IMR-90 (cell line): ENCODE measurements at regions not wholly inside any gene's neighbourhood (a gene's known extent, or its start where the extent isn't known, plus 50 kb on each side); places are given as distances from the start of the nearest gene placed in this dataset.

Experiments used
- ATAC-seq: fragments of 200-7000 bp; cut with Tn5 transposase; 2 replicates; pipeline ENCODE4 v1.9.1; 2020; ENCODE audit warnings: low read depth, mild to moderate bottlenecking, moderate library complexity
- BruUV-seq: library from RNA; stranded (reverse); fragments of 400-500 nt; replicated peaks from 2 replicates; lab custom pipeline; 2021; lab: Mats Ljungman, UMichigan
- CTCF ChIA-PET: fragments of 300-600 bp; formaldehyde crosslinking; extraction: SDS; loops from one replicate; lab custom pipeline; 2021; ENCODE audit warnings: antibody characterized with exemption; lab: Yijun Ruan, JAX
- POLR2A ChIA-PET: fragments of 300-600 bp; sonication (Branson Sonifier 250); formaldehyde crosslinking; loops from one replicate; lab custom pipeline; 2022; ENCODE audit warnings: antibody characterized with exemption; ENCODE audit not compliant: unreplicated experiment; lab: Charles Lee
- DNase-seq: peaks from one replicate; pipeline ENCODE4 v3.0.0; 2013
- H2AFZ ChIP-seq: replicated peaks from 2 replicates; pipeline ENCODE3; 2013; ENCODE audit warnings: low read length, mild to moderate bottlenecking; ENCODE audit not compliant: poor library complexity
- H2AK5ac ChIP-seq: 2 replicates; pipeline ENCODE4 v1.6.1; 2013; ENCODE audit warnings: low read depth, low read length, inconsistent platforms
- H2AK9ac ChIP-seq: replicated peaks from 2 replicates; pipeline ENCODE3; 2013; ENCODE audit warnings: mild to moderate bottlenecking, low read depth, low read length, moderate library complexity; ENCODE audit not compliant: poor library complexity
- H2BK120ac ChIP-seq: 2 replicates; pipeline ENCODE4 v1.6.1; 2013; ENCODE audit warnings: low read depth, low read length, inconsistent platforms
- H2BK15ac ChIP-seq: 3 replicates; pipeline ENCODE4 v1.6.1; 2013; ENCODE audit warnings: low read depth, low read length, inconsistent platforms
- H2BK20ac ChIP-seq: 2 replicates; pipeline ENCODE4 v1.6.1; 2013; ENCODE audit warnings: low read depth, mild to moderate bottlenecking, inconsistent platforms, low read length, moderate library complexity
- H2BK5ac ChIP-seq: 2 replicates; pipeline ENCODE4 v1.6.1; 2013; ENCODE audit warnings: mild to moderate bottlenecking, low read depth, low read length, inconsistent platforms; ENCODE audit not compliant: poor library complexity, severe bottlenecking
- H3K14ac ChIP-seq: replicated peaks from 2 replicates; pipeline ENCODE4 v1.6.1; 2013; ENCODE audit warnings: low read depth, low read length, inconsistent platforms
- H3K18ac ChIP-seq: 2 replicates; pipeline ENCODE4 v1.6.1; 2013; ENCODE audit warnings: low read depth, low read length, control low read depth
- H3K23ac ChIP-seq: 2 replicates; pipeline ENCODE4 v1.6.1; 2013; ENCODE audit warnings: low read depth, low read length, inconsistent platforms
- H3K27ac ChIP-seq: 2 replicates; pipeline ENCODE4 v1.5.1; 2013; ENCODE audit warnings: mild to moderate bottlenecking, control low read depth, low read length; ENCODE audit not compliant: insufficient read depth
- H3K27me3 ChIP-seq: 2 replicates; pipeline ENCODE4 v1.6.1; 2013; ENCODE audit warnings: low read length; ENCODE audit not compliant: control insufficient read depth, insufficient read depth
- H3K36me3 ChIP-seq: 2 replicates; pipeline ENCODE4 v1.6.1; 2013; ENCODE audit warnings: low read length, mixed read lengths; ENCODE audit not compliant: control insufficient read depth, insufficient read depth
- H3K4ac ChIP-seq: 2 replicates; pipeline ENCODE4 v1.6.1; 2013; ENCODE audit warnings: low read depth, low read length, inconsistent platforms
- H3K4me1 ChIP-seq: 2 replicates; pipeline ENCODE4 v1.6.1; 2013; ENCODE audit warnings: low read length, mixed read lengths; ENCODE audit not compliant: control insufficient read depth, insufficient read depth
- H3K4me2 ChIP-seq: 2 replicates; pipeline ENCODE4 v1.6.1; 2013; ENCODE audit warnings: low read depth, mild to moderate bottlenecking, control low read depth, low read length, moderate library complexity
- H3K4me3 ChIP-seq: 2 replicates; pipeline ENCODE4 v1.5.1; 2013; ENCODE audit warnings: low read depth, mild to moderate bottlenecking, control low read depth, low read length, moderate library complexity; ENCODE audit not compliant: insufficient read depth
- H3K56ac ChIP-seq: 2 replicates; pipeline ENCODE4 v1.6.1; 2013; ENCODE audit warnings: low read length, inconsistent platforms; ENCODE audit not compliant: insufficient read depth; ENCODE audit errors: extremely low read depth
- H3K79me1 ChIP-seq, 2 experiments: 2 replicates each; pipeline ENCODE4 v1.6.1; 2013; ENCODE audit warnings: low read length in 2 of 2, inconsistent platforms in 1 of 2, low read depth in 1 of 2
- H3K9ac ChIP-seq: 2 replicates; pipeline ENCODE4 v1.6.1; 2013; ENCODE audit warnings: low read depth, low read length, control low read depth
- H3K9me1 ChIP-seq: 2 replicates; pipeline ENCODE4 v1.6.1; 2013; ENCODE audit warnings: low read length, inconsistent platforms; ENCODE audit not compliant: insufficient read depth
- H3K9me3 ChIP-seq: 2 replicates; pipeline ENCODE4 v1.6.1; 2013; ENCODE audit warnings: low read length; ENCODE audit not compliant: control insufficient read depth, insufficient read depth
- H4K20me1 ChIP-seq: 2 replicates; pipeline ENCODE4 v1.6.1; 2013; ENCODE audit warnings: low read length, inconsistent platforms; ENCODE audit not compliant: insufficient read depth
- H4K5ac ChIP-seq: 2 replicates; pipeline ENCODE4 v1.6.1; 2013; ENCODE audit warnings: mild to moderate bottlenecking, low read depth, low read length, control low read depth
- H4K8ac ChIP-seq, 2 experiments: 2 replicates each; pipeline ENCODE4 v1.6.1; 2013; ENCODE audit warnings: low read depth in 2 of 2, low read length in 2 of 2, control low read depth in 1 of 2, inconsistent platforms in 1 of 2
- H4K91ac ChIP-seq: 2 replicates; pipeline ENCODE4 v1.6.1; 2013; ENCODE audit warnings: low read depth, low read length, inconsistent platforms; ENCODE audit not compliant: insufficient read depth
- BHLHE40 ChIP-seq: fragments of 150-350 bp; IDR thresholded peaks from 2 replicates; pipeline ENCODE4 v1.6.1; 2016; ENCODE audit warnings: mild to moderate bottlenecking, low read depth, low read length
- FOS ChIP-seq: fragments of 150-350 bp; IDR thresholded peaks from 2 replicates; pipeline ENCODE4 v1.6.1; 2016; ENCODE audit warnings: low read depth, low read length
- USF2 ChIP-seq: fragments of 150-350 bp; IDR thresholded peaks from 2 replicates; pipeline ENCODE4 v1.6.1; 2017; ENCODE audit warnings: mild to moderate bottlenecking, antibody characterized with exemption, low read length, low read depth
- WGBS, 2 experiments: methylation state at CpG; one replicate each; pipeline versions ENCODE4 v1.1.5 to v1.1.7; 2013; ENCODE audit warnings: missing lambda C conversion rate in 2 of 2; ENCODE audit not compliant: insufficient read length in 1 of 2; ENCODE audit errors: extremely low coverage in 2 of 2; 5-methylcytosine and 5-hydroxymethylcytosine counted together
- dilution Hi-C: fragments of 300-500 bp; cut with HindIII; formaldehyde crosslinking; loops from one replicate; pipeline ENCODE4 v1.14.3; 2018; ENCODE audit warnings: low sequenced_read_pairs; ENCODE audit not compliant: unreplicated experiment
- in situ Hi-C: fragments of 300-500 bp; cut with MboI; formaldehyde crosslinking; loops from 3 replicates; pipeline ENCODE4 v1.14.3; 2019; ENCODE audit warnings: low sequenced_read_pairs, inconsistent platforms, mixed read lengths
- intact Hi-C: fragments of 100-400 bp; cut with micrococcal nuclease; formaldehyde crosslinking; loops from 2 replicates; pipeline ENCODE4 v1.10.0; 2022

- no peak overlapping the region for H2AK9ac ChIP-seq
- H4K5ac ChIP-seq: no peak overlapping the region
- no peak overlapping the region for H2BK120ac ChIP-seq
- H3K79me1 ChIP-seq: no peaks in the 10 kb centered on the region
- ATAC-seq (no peak), DNase-seq (no peak)
- H2AFZ ChIP-seq: no peak overlapping the region
- intact Hi-C loops (no loop called here), dilution Hi-C loops (no loop called here), in situ Hi-C loops (no loop called here)
- no peak overlapping the region for H3K56ac ChIP-seq
- no peaks in the 10 kb centered on the region for H4K20me1 ChIP-seq
- no TSS peak for BruUV-seq
- no peak overlapping the region for H2BK20ac ChIP-seq
- H2AK5ac ChIP-seq: no peak overlapping the region
- POLR2A ChIA-PET: interaction anchor here (0.6 kb wide), 1 partner anchor 29 kb away, joined by 3 read pairs; no protein-coding TSS in a partner anchor
- no peak overlapping the region for H3K4ac ChIP-seq
- WGBS, 2 experiments: 89% methylated on average over 5 of the region's 14 CpGs; no CpG with 5 or more reads in 1 of the 2 experiments
- no peak overlapping the region for H3K23ac ChIP-seq
- H3K9ac ChIP-seq: no peak overlapping the region
- TF ChIP-seq USF2 (no peak), FOS (no peak), BHLHE40 (no peak)
- no peak overlapping the region for H3K4me2 ChIP-seq
- H3K27ac ChIP-seq: no peak overlapping the region
- no peak overlapping the region for H4K8ac ChIP-seq
- H2BK5ac ChIP-seq: no peak overlapping the region
- no peaks in the 10 kb centered on the region for H3K9me3 ChIP-seq
- H3K4me3 ChIP-seq: no peak overlapping the region
- H3K9me1 ChIP-seq: no peaks in the 10 kb centered on the region
- no peak overlapping the region for H3K18ac ChIP-seq
- no peaks in the 10 kb centered on the region for H3K4me1 ChIP-seq
- no peak overlapping the region for H4K91ac ChIP-seq
- H3K14ac ChIP-seq: no peak overlapping the region
- CTCF ChIA-PET: no interaction called here
- no peaks in the 10 kb centered on the region for H3K27me3 ChIP-seq
- no peaks in the 10 kb centered on the region for H3K36me3 ChIP-seq
- H2BK15ac ChIP-seq: no peak overlapping the region
Observed at GRCh38 chr5:68159224-68159951, 56.2 kb upstream of the PIK3R1 start.
